Breast epithelium (tissue), 4 donors: ENCODE measurements at regions not wholly inside any gene's neighbourhood (a gene's known extent, or its start where the extent isn't known, plus 50 kb on each side); places are given as distances from the start of the nearest gene placed in this dataset.

Source experiments
- DNase-seq, 2 donors: peaks; one replicate each; pipeline ENCODE4 v3.0.0-alpha.2; 2019; ENCODE audit warnings: low spot score in 2 of 2
- H3K27ac ChIP-seq, 2 donors: fragments of 200-600 bp; sonication (generic) in 1 of 2; one replicate each; pipeline ENCODE4 v1.5.1; 2016 to 2019; ENCODE audit warnings: mild to moderate bottlenecking in 1 of 2
- H3K27me3 ChIP-seq, 2 donors: fragments of 200-600 bp; sonication (generic) in 1 of 2; one replicate each; pipeline versions ENCODE4 v1.5.1 to v1.6.0; 2017 to 2019; ENCODE audit warnings: control low read depth in 1 of 2, mild to moderate bottlenecking in 1 of 2
- H3K36me3 ChIP-seq: fragments of 200-600 bp; one replicate; pipeline ENCODE4 v1.5.1; 2019
- H3K4me1 ChIP-seq, 2 donors: fragments of 200-600 bp; sonication (generic); one replicate each; pipeline ENCODE4 v1.5.1; 2016 to 2019; ENCODE audit warnings: control low read depth in 1 of 2
- H3K4me3 ChIP-seq, 3 donors: fragments of 200-600 bp; sonication (generic); 1 replicate in 2 of 3; 2 replicates in 1 of 3; pipeline ENCODE4 v1.5.1; 2016 to 2019; ENCODE audit warnings: mild to moderate bottlenecking in 3 of 3, moderate library complexity in 2 of 3
- H3K9me3 ChIP-seq, 2 donors: fragments of 200-600 bp; sonication (generic) in 1 of 2; one replicate each; pipeline ENCODE4 v1.5.1; 2016 to 2019; ENCODE audit warnings: control low read depth in 1 of 2
- CTCF ChIP-seq, 3 donors: fragments of 450-650 bp; IDR thresholded peaks; one replicate each; pipeline ENCODE4 v1.5.1; 2016 to 2017; ENCODE audit warnings: antibody characterized with exemption in 3 of 3, mild to moderate bottlenecking in 3 of 3, moderate library complexity in 3 of 3
- POLR2A ChIP-seq: fragments of 450-650 bp; IDR thresholded peaks from one replicate; pipeline ENCODE4 v1.6.1; 2016; ENCODE audit warnings: antibody characterized with exemption, mild to moderate bottlenecking, moderate library complexity
- POLR2AphosphoS5 ChIP-seq, 3 donors: sonication (generic); formaldehyde crosslinking; IDR thresholded peaks; one replicate each; pipeline ENCODE4 v1.6.1; 2017; ENCODE audit warnings: antibody characterized with exemption in 3 of 3
- intact Hi-C: fragments of 100-400 bp; cut with DNase I; formaldehyde crosslinking; loops from one replicate; pipeline ENCODE4 v1.15.1; 2023; ENCODE audit warnings: low total_unique reads

- H3K4me3 ChIP-seq = no peak overlapping the region
- no peak for TF ChIP-seq CTCF (IDR thresholded peaks at IDR 0.05)
- no peak for TF ChIP-seq POLR2AphosphoS5 (IDR thresholded peaks at IDR 0.05)
- no peak for TF ChIP-seq POLR2A
- no peaks in the 10 kb centered on the region for H3K27me3 ChIP-seq
- no peaks in the 10 kb centered on the region for H3K9me3 ChIP-seq
- H3K36me3 ChIP-seq = no peaks in the 10 kb centered on the region
- no peaks in the 10 kb centered on the region for H3K4me1 ChIP-seq
- no peak overlapping the region for H3K27ac ChIP-seq
- no peak for DNase-seq
- intact Hi-C loops = no loop called here
Observed at GRCh38 chr20:11064946-11065345, 391.1 kb upstream of the JAG1 start.

GRCh38 chr20:11067359-11067758 is 393.6 kb upstream of the JAG1 start:
- Histone ChIP-seq H3K27me3 (no peaks in the 10 kb centered on the region), H3K9me3 (no peaks in the 10 kb centered on the region), H3K4me3 (no peak overlapping the region), H3K36me3 (no peaks in the 10 kb centered on the region), H3K27ac (no peak overlapping the region), H3K4me1 (no peaks in the 10 kb centered on the region)
- DNase-seq = no peak
- TF ChIP-seq POLR2AphosphoS5 (IDR thresholded peaks at IDR 0.05) (no peak), CTCF (IDR thresholded peaks at IDR 0.05) (no peak), POLR2A (no peak)
- intact Hi-C loops = no loop called here

GRCh38 chr20:11072982-11073381 is 399.2 kb upstream of the JAG1 start:
- Histone ChIP-seq H3K27me3 (no peaks in the 10 kb centered on the region), H3K9me3 (no peaks in the 10 kb centered on the region), H3K4me1 (no peaks in the 10 kb centered on the region), H3K36me3 (no peaks in the 10 kb centered on the region), H3K4me3 (no peak overlapping the region), H3K27ac (no peak overlapping the region)
- intact Hi-C loops = no loop called here
- DNase-seq = no peak
- TF ChIP-seq CTCF (IDR thresholded peaks at IDR 0.05) (no peak), POLR2A (no peak), POLR2AphosphoS5 (IDR thresholded peaks at IDR 0.05) (no peak)

- Histone ChIP-seq H3K27ac (no peak overlapping the region), H3K9me3 (no peaks in the 10 kb centered on the region), H3K4me1 (no peaks in the 10 kb centered on the region), H3K36me3 (no peaks in the 10 kb centered on the region), H3K27me3 (no peaks in the 10 kb centered on the region), H3K4me3 (no peak overlapping the region)
- no peak for TF ChIP-seq POLR2AphosphoS5 (IDR thresholded peaks at IDR 0.05)
- no peak for TF ChIP-seq CTCF (IDR thresholded peaks at IDR 0.05)
- DNase-seq = no peak
- intact Hi-C loops = no loop called here
Observed at GRCh38 chr20:11076434-11077105, 402.8 kb upstream of the JAG1 start.

GRCh38 chr20:11077226-11077625 is 403.4 kb upstream of the JAG1 start:
- intact Hi-C loops = no loop called here
- TF ChIP-seq CTCF (IDR thresholded peaks at IDR 0.05) (no peak), POLR2A (no peak), POLR2AphosphoS5 (IDR thresholded peaks at IDR 0.05) (no peak)

More at GRCh38 chr20:11077226-11077625, 403.4 kb upstream of the JAG1 start:
- no peaks in the 10 kb centered on the region for H3K27me3 ChIP-seq
- no peaks in the 10 kb centered on the region for H3K4me1 ChIP-seq
- H3K27ac ChIP-seq = no peak overlapping the region
- no peaks in the 10 kb centered on the region for H3K36me3 ChIP-seq
- no peak for DNase-seq
- no peaks in the 10 kb centered on the region for H3K9me3 ChIP-seq
- H3K4me3 ChIP-seq = no peak overlapping the region
